ENCODE measurements at regions not wholly inside any gene's neighbourhood (a gene's known extent, or its start where the extent isn't known, plus 50 kb on each side); places are given as distances from the start of the nearest gene placed in this dataset.

DNA sequence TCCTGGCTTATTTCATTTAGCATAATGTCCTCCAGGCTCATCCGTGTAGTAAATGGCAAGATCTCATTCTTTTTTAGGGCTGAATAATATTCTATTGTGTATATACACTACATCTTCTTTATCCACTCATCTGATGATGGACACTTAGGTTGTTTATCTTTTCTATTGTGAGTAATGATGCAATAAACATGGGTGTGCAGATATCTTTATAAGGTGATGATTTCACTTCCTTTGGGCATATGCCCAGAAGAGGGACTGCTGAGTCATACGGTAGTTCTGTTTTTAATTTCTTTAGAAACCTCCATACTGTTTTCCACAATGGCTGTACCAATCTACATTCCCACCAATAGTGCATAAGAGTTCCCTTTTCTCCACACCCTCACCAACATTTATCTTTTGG, 317.6 kb upstream of the CNKSR2 start:
- FAIRE-seq: no peak

DNA sequence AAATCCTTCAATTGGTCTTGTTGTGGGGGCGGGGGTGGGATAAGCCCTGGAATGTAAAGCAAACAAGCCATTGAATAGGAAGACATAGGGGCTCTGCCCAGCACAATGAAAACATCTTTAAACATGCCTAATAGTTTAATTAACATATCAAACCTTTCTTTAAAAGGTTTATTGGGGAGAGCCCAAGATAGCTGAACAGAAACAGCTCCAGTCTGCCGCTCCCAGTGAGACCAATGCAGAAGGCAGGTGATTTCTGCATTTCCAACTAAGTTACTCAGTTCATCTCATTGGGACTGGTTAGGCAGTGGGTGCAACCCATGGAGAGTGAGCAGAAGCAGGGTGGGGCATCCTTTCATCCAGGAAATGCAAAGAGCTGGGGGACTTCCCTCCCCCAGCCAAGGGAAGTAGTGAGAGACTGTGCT, 327.2 kb upstream of the CNKSR2 start:
- no peak for FAIRE-seq

DNA sequence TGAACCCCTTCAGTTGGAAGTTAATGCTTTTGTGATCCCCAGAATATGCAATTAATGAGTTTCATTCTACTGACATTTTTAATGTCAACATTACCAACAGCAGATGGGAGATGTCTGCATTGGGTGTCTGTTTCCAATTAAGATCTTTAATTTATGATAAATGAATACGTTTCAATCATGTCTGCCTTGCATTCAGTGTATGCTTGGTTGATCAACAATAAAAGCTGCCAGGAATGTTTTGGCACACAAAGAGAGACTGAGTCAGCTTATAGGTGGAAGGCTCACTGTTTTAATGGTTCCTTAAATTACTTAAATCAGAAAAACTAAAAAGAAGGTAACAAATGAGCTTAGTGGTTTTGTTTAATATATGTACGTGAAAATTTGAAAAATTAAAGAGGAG, 359.9 kb upstream of the CNKSR2 start:
- FAIRE-seq: no peak

- no peak for FAIRE-seq
Observed at GRCh38 chrX:21004835-21005234, 369.4 kb upstream of the CNKSR2 start.

DNA sequence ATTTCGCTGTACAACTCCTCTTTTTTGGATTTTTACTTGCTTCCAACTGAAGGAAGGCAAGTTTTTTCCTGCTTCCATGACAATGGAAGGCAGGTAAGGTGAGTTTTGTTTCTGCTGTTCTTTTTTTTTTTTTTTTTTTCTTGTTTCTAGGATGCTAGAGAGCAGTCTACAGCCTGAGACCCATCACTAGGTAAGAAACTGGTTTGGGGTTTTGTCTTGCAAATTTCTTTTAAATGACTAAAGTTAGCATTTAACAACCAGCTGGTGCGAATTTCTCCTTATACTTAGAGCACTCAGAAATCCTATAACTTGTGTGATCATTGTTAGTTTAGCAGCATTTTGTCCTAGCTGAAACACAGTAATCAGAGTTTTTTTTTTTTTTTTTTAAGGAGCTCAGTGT, 378.4 kb upstream of the CNKSR2 start:
- no peak for FAIRE-seq

DNA sequence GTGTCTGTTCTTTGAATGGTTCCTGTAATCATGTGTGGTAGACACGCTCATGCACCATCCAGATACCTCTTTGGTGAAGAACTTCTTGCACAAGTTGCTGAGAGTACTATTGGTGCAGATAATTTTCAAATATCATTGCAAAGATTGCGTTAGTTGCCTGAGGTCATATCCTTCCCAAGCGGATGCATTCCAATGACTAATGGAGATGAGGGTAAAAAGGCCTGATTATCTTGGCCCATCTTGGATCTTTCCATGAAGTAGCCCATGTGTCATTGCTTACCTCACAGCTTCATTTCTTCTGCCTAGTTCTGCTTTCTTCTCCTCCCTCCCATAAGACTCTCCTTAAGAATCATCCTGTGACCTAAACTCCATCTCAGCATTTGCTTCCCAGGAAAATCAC, 384.9 kb upstream of the CNKSR2 start:
- FAIRE-seq: no peak

DNA sequence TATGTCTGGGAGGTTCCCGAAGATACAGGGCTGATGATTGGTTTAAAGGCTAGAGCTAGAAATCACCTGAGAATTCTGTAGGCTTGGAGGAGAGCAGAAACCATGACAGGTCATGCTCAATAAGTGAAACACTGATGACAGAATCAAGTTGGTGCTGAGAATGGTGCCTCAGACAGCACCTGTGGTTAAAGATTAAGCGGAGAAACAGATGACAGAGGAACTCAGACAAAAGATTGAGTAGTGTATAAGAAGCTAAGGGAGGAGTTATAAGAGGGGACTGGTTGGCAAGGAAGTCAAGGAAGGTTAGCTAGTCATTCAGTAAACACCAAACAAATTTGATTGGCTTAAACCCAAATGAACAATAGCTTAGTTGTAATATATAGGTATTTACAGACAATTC, 385.4 kb upstream of the CNKSR2 start:
- FAIRE-seq: no peak

- no peak for FAIRE-seq
Observed at GRCh38 chrX:20988118-20988517, 386.1 kb upstream of the CNKSR2 start.

GRCh38 chrX:20980426-20980825, 393.8 kb upstream of the CNKSR2 start:
- FAIRE-seq: no peak

- no peak for FAIRE-seq
Observed at GRCh38 chrX:20974326-20974725, 399.9 kb upstream of the CNKSR2 start.

- no peak for FAIRE-seq
Observed at GRCh38 chrX:20973038-20973437, 401.2 kb upstream of the CNKSR2 start.

GRCh38 chrX:20971250-20971649, 403.0 kb upstream of the CNKSR2 start:
- FAIRE-seq: no peak

GRCh38 chrX:20969565-20969964, 404.7 kb upstream of the CNKSR2 start:
- FAIRE-seq: no peak

DNA sequence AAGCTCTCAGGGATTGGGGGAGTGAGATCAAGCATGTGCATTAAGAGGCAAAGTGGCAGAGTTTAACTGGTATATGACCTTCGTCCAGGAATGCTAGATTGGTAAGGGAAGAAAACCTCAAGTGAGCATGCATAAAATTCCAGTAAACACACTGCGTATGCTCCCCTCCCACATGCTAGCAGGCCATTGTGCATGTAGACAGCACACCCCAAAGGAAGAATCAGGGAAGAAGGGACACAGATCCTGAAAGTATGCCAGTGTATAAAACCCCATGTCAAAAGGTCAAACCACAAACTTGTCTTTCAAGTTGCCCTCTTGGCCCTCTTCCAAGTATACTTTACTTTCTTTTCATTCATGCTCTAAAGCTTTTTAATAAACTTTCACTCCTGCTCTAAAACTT, 405.2 kb upstream of the CNKSR2 start:
- FAIRE-seq: no peak

DNA sequence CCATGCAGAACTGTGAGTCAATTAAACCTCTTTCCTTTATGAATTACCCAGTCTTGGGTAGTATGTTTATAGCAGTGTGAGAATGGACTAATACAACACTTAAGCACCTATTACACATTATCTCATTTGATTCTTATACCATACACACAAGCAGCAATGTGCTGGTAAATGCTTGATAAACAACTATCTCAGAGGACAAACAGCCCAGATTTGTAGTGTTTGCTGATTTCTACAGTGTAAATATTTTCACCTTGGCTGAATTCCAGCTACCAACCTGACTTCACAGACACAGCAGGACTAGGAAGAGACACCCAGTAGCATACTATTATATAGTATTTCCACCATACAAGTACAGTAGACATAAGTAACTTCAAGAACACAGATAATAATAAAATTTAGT, 406.5 kb upstream of the CNKSR2 start:
- no peak for FAIRE-seq

- no peak for FAIRE-seq
Observed at GRCh38 chrX:20965270-20966044, 408.8 kb upstream of the CNKSR2 start.

GRCh38 chrX:20954014-20954413, 420.2 kb upstream of the CNKSR2 start:
- no peak for FAIRE-seq

- no peak for FAIRE-seq
Observed at GRCh38 chrX:20952180-20952579, 422.0 kb upstream of the CNKSR2 start.

DNA sequence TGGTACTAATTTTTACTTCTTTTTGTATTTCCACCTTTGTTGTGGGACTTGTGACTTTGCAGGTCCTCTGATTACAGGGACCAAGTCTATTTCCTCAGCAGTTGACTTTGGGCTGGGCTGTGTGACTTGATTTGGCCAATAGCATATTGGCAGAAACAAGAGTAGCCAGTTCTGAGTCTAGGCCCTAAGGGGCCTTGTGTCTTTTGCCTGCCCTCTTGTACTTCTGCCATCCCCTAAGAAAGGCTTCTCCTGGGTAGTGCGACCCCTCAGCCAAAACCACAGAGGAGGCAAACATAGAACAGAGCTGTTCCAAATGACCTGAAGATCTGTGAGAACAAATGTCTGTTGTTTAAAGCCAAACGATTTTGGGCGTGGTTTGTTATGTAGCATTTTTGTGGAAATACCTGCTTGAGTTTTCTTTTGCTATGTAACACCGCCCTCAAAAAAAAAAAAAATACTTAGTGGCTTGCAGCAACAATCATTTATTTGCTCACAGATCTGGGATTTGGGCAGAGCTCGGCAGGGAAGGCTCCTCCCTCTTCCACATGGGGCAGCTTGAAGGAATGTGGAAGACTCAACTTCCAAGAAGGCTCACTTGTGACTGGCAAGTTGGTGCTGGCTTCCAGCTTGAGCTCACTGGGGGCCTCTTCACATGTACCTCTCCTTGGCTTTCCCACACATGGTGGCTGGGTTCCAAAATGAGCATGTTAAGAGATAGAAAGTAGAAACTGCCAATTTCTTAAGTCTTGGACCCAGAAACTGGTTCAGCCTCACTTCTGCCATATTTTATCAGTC, 423.0 kb upstream of the CNKSR2 start:
- no peak for FAIRE-seq

GRCh38 chrX:20947411-20947912, 426.8 kb upstream of the CNKSR2 start:
- FAIRE-seq: no peak

DNA sequence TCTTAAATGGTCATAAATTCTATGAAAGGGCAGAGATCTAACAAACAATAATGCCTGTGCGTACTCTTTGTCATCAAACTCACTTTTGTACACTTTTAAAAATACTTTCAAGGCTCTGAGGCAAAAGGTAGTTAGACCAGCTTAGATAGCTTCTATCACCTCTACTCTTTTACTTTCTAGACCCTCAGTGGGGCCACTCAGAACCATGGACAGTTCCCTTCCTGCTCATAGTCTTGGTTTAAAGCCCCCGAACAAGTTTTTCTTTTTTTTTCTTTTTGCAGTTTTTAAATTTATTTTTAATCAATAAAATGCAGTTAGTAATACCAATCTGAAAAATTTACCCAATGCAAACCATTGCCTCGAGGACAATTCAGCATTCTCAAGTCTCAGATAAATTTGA, 460.5 kb upstream of the CNKSR2 start:
- FAIRE-seq: no peak

DNA sequence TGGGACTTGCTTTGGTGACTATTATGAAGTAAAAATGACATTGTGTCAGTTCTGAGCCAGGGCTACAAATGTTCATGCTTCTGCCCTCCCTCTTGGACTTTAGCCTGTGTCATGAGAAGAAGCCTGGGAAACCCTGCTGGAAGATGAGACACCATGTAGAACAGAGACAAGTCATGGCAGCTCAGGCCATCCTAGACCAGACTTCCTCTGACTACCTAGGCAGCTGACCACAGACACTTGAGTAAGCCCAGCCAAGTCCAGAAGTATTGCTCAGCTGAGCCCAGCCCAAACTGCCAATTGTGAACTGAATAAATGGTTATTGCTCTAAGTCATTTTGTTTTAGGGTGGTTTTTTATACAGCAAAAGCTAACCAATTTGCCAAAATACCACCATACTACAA, 467.6 kb upstream of the CNKSR2 start:
- no peak for FAIRE-seq

DNA sequence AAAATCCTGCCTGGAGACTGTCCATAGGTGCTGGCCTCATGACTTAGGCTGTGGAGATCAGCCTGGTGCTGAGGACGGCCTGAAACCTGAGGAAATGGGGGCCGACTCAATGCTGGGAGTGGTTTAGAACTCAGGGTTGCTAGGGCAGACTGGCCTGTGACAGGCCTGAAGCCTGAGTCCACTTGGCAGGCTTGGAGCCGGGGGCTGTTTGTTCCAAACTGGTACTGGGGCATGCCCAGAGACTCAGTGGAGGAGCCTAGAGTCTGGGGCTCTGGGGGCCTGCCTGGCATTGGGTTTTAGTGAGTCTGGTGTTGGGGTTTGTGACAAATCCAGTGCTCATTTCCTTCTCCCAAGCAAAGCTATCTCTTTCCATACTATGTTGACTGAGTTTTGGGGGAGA, 489.7 kb upstream of the CNKSR2 start:
- FAIRE-seq: no peak

DNA sequence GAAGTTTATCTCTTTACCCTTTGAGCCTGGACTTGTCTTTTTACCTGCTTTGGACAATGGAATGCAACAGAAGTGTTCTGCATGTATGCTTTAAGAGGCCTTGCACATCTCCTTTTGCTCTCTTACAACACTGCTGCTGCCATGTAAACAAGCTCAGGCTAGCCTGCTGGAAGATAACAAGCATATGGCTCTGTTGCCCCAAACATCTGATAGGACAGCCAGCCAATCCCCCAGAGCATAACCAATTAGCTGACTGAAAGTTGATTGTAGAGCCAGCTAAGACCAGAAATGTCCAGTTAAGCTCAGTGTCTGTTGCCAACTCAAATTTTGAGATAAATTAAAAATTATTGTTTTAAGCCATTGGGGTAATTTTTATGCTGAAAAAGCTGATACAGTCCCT, 510.6 kb upstream of the CNKSR2 start:
- no peak for FAIRE-seq
